ENCODE measurements at regions not wholly inside any gene's neighbourhood (a gene's known extent, or its start where the extent isn't known, plus 50 kb on each side); places are given as distances from the start of the nearest gene placed in this dataset.

GRCh38 chr18:44458777-44459176 lies 221.9 kb upstream of the SETBP1 start:
- no peak for TF ChIP-seq EZH2 (IDR thresholded peaks at IDR 0.05)
- TF ChIP-seq POLR2AphosphoS5 (IDR thresholded peaks at IDR 0.05; ENCODE audit: borderline replicate concordance, low read depth, low read length): no peak

Data from SK-N-MC (cell line).